ENCODE measurements at regions not wholly inside any gene's neighbourhood (a gene's known extent, or its start where the extent isn't known, plus 50 kb on each side); places are given as distances from the start of the nearest gene placed in this dataset.

DNA sequence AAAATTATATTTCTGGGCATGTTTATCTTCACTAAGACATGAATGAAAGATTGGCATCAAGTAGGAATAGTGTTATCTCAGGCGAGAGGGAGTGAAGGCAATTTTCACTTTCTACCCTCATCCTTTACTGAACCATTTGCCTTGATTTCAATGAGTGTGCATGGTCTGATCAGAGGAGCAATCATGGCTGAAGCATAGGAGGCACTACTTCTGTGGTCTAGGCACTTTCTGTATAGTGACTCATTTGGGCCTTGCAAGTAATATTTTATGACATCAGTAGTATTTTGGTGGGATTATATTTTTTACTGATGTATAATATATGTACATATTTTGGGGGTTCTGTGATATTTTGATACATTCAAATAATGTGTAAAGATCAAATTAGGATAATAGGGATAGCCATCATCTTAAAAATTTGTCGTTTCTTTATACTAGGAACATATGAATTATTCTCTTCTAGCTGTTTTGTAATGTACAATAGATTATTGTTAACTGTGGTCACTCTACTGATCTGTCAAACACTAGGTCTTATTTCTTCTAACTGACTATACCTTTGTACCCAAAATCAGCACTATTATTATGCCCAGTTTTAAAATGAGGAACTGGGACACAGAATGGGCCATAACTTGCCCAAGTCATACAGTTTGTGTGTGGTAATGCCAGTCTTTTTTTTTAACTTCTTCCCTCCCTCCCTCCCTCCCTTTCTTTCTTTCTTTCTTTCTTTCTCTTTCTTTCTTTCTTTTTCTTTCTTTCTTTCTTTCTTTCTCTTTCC is 101.9 kb downstream of the RAB11FIP2 start:
- no peak for FAIRE-seq
- DNase-seq (ENCODE audit: insufficient read length, low spot score): no peak

DNA sequence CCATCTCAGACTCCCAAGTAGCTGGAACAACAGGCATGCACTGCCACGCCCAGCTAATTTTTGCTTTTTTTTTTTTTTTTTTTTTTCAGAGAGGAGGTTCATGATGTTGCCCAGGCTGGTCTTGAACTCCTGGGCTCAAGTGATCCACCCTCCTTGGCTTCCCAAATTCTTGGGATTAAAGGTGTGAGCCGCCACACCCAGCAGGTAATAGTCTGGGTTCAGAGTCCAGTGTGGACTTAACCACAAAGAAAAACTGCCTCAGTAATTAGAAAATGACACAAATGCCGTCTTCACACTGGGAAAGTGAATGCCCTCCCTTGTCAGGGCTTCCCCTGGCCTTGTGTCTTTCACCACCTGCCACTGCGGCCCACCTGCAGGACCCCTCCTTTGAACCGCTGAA is 101.1 kb downstream of the RAB11FIP2 start:
- no peak for FAIRE-seq
- no peak for DNase-seq (ENCODE audit: insufficient read length, low spot score)

DNA sequence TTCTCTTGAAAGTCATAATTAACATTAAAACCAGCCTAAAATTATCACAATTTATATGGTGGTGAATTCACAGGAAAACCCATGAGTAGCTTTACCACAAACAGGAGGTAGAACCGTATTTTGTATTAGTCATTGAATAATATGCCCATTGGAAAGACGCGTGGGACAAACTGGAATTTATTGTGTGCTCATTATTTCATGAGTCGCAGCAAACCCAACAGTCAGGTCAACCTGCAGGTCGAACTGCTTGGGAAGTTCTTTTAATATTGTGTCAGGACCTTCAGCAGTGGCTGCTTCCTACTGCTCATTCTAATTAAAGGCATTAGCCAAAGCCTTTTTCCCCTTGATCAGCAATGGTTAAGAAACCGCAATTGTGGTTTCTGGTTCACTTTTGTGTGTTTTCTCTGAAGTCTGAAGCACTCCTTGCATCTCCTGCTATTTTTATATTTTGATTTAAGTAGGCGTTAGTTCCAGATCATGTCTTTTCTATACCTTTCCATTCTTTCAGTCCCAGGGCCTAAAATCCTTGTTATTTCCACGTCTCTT is 100.1 kb downstream of the RAB11FIP2 start:
- no peak for FAIRE-seq
- DNase-seq (ENCODE audit: insufficient read length, low spot score): no peak

DNA sequence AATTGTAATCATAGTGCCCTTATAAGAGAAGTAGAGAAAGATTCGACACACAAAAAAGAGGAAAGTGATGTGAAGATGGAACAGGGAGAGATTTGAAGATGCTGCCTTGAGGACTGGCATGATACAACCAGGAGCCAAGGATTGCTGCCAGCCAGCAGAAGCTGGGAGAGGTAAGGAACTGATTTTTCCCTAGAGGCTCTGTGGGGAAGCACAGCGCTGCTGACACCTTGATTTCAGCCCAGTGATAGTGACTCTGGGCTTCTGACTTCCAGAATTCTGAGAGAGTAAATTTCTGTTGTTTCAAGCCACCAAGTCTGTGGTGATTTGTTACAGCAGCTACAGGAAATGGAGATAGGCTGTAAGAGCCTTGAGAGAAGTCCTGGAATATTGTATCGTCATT is 98.2 kb downstream of the RAB11FIP2 start:
- FAIRE-seq (no peak), DNase-seq (ENCODE audit: insufficient read length, low spot score) (no peak)

DNA sequence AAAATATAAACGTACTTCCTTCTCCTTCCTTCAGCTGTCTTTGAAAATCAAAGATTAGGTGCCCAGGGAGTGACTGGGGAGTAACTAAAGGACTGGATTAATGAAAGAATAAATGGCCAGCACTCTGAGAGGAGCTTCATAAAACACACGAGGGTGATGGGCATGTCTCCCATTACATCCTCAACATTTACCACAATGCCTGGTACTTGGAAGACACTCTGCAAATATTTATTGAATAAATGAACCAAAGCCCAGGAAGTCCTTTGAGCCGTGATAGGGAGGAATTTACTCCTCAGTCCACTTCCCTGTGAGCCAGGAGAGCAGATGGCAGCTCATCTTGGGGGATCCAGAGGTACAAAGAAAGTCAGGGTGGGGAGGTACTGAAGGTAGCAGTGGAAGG is 96.3 kb downstream of the RAB11FIP2 start:
- DNase-seq (ENCODE audit: insufficient read length, low spot score) (no peak), FAIRE-seq (no peak)
